PC-3 (cell line): ENCODE measurements at regions not wholly inside any gene's neighbourhood (a gene's known extent, or its start where the extent isn't known, plus 50 kb on each side); places are given as distances from the start of the nearest gene placed in this dataset.

ENCODE experiments used
- CTCF ChIP-seq: fragments of 300-600 bp; sonication (generic); conservative IDR thresholded peaks from 2 replicates; pipeline ENCODE4 v1.5.1; 2017; ENCODE audit warnings: antibody characterized with exemption, low read depth, mild to moderate bottlenecking, low read length
- EZH2 ChIP-seq: fragments of 300-600 bp; sonication (generic); IDR thresholded peaks from one replicate; pipeline ENCODE4 v1.6.1; 2017; ENCODE audit warnings: antibody characterized with exemption, mild to moderate bottlenecking, low read length; ENCODE audit not compliant: unreplicated experiment
- EZH2phosphoT487 ChIP-seq: fragments of 300-600 bp; sonication (generic); IDR thresholded peaks from 2 replicates; pipeline ENCODE4 v1.6.1; 2018; ENCODE audit warnings: mild to moderate bottlenecking, antibody characterized with exemption, low read length, borderline replicate concordance

- TF ChIP-seq EZH2 = no peak
- no peak for TF ChIP-seq CTCF
- TF ChIP-seq EZH2phosphoT487 = no peak
Measured at GRCh38 chr5:56476487-56476856, 243.3 kb upstream of the ANKRD55 start.
